NB4 (cell line): ENCODE measurements at regions not wholly inside any gene's neighbourhood (a gene's known extent, or its start where the extent isn't known, plus 50 kb on each side); places are given as distances from the start of the nearest gene placed in this dataset.

Experiments
- DNase-seq: peaks from one replicate; pipeline ENCODE4 v3.0.0; 2010; ENCODE audit warnings: low read depth
- H3K4me3 ChIP-seq: one replicate; pipeline ENCODE4 v1.5.1; 2011; ENCODE audit warnings: mild to moderate bottlenecking, low read depth, low read length, moderate library complexity
- CTCF ChIP-seq: IDR thresholded peaks from one replicate; pipeline ENCODE4 v1.5.1; 2012; ENCODE audit warnings: low read depth, low read length
- MAX ChIP-seq: IDR thresholded peaks from 2 replicates; pipeline ENCODE4 v1.6.1; 2011; ENCODE audit warnings: low read depth, low read length
- MYC ChIP-seq: IDR thresholded peaks from 2 replicates; pipeline ENCODE4 v1.6.1; 2011; ENCODE audit warnings: low read depth, low read length
- POLR2A ChIP-seq: IDR thresholded peaks from 2 replicates; pipeline ENCODE4 v1.6.1; 2011; ENCODE audit warnings: mild to moderate bottlenecking; ENCODE audit not compliant: insufficient read length; ENCODE audit errors: extremely low read depth

GRCh38 chr3:144177649-144178048, 206.0 kb downstream of the DIPK2A start:
- no peak overlapping the region for H3K4me3 ChIP-seq
- DNase-seq = no peak
- TF ChIP-seq MAX = no peak
- TF ChIP-seq POLR2A = no peak
- TF ChIP-seq CTCF = no peak
- no peak for TF ChIP-seq MYC

GRCh38 chr3:144178607-144179006, 207.0 kb downstream of the DIPK2A start:
- H3K4me3 ChIP-seq = no peak overlapping the region
- DNase-seq = no peak
- no peak for TF ChIP-seq MAX

- no peak for DNase-seq
- no peak for TF ChIP-seq POLR2A
- no peak for TF ChIP-seq MYC
- TF ChIP-seq CTCF = no peak
- TF ChIP-seq MAX = no peak
- H3K4me3 ChIP-seq = no peak overlapping the region
Observed at GRCh38 chr3:144181062-144181461, 209.4 kb downstream of the DIPK2A start.

- H3K4me3 ChIP-seq = no peak overlapping the region
- TF ChIP-seq CTCF (no peak), POLR2A (no peak), MAX (no peak), MYC (no peak)
- no peak for DNase-seq
Observed at GRCh38 chr3:144182501-144182900, 210.9 kb downstream of the DIPK2A start.

GRCh38 chr3:144185276-144185675, 213.7 kb downstream of the DIPK2A start:
- no peak for TF ChIP-seq CTCF
- no peak for TF ChIP-seq POLR2A
- TF ChIP-seq MYC = no peak
- no peak for TF ChIP-seq MAX
- no peak for DNase-seq

GRCh38 chr3:144187531-144188210, 216.0 kb downstream of the DIPK2A start:
- DNase-seq = no peak
- H3K4me3 ChIP-seq = no peak overlapping the region
- TF ChIP-seq POLR2A (no peak), CTCF (no peak), MAX (no peak), MYC (no peak)

More at GRCh38 chr3:144185276-144185675, 213.7 kb downstream of the DIPK2A start:
- no peak overlapping the region for H3K4me3 ChIP-seq
